ENCODE measurements at regions not wholly inside any gene's neighbourhood (a gene's known extent, or its start where the extent isn't known, plus 50 kb on each side); places are given as distances from the start of the nearest gene placed in this dataset.
"Not testable (repeated sequence)": the region's sequence is repeated elsewhere in the genome, so short reads cannot be mapped to it uniquely, and the experiment has no call there.

GRCh38 chr2:82780050-82780449 is 1679.0 kb downstream of the SUCLG1 start:
- DNase-seq, result no peak

DNA sequence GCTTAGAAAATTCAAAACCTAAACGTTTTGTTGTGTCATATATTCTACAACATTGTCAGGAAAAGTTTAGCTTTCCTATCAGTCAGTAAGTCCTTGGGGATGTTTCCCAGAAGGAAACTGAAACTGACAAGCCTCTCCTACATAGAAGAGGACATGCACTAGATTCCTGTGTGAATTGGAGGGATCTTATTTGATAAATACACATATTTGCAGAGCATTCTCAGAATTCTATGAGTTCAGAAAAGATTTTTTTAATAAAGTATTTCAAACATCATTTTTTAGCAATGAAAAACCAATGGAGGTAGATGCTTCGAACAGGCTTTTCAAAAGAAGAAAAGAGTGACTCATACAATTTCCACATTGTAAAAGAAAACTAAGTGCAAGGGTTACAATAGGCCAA is 1706.7 kb downstream of the SUCLG1 start:
- DNase-seq, result no peak

- no peak for DNase-seq
Observed at GRCh38 chr2:82748653-82749052, 1710.4 kb downstream of the SUCLG1 start.

DNA sequence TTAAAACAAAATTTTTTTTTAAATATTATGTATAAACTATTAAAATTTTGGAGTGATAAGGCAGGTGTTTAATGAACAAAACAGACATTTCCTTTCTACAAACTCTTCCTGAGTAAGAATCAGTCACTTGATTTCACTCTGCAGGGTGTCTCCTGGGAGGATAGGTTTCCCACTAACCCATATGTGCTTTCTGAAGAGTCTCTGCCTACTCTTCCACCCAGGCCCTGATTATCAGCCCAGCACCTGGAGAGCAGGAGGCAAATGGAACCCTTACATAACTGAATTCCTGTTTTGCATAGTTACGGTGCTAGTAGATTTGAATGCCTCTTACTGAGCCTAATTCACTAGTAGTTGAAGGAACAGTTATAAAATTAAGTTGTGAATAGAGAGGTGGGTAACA is 1718.6 kb downstream of the SUCLG1 start:
- no peak for DNase-seq

DNA sequence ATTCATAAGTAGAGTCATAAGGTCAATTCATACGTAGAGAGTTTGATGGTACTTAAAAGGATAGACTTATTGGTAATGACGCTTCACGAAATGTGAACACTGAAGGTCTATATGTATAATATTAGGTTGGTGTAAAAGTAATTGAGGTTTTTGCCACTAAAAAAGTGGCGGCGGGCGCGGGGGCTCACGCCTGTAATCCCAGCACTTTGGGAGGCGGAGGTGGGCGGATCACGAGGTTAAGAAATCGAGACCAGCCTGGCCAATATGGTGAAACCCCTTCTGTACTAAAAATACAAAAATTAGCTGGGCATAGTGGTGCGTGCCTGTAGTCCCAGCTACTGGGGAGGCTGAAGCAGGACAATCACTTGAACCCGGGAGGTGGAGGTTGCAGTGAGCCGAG is 1721.1 kb downstream of the SUCLG1 start:
- not testable (repeated sequence) for DNase-seq

- DNase-seq, result no peak
Observed at GRCh38 chr2:82735336-82735735, 1723.7 kb downstream of the SUCLG1 start.

- no peak for DNase-seq
Observed at GRCh38 chr2:82731824-82732223, 1727.3 kb downstream of the SUCLG1 start.

GRCh38 chr2:82730811-82731210 is 1728.3 kb downstream of the SUCLG1 start:
- no peak for DNase-seq

- DNase-seq, result no peak
Observed at GRCh38 chr2:82728090-82728489, 1731.0 kb downstream of the SUCLG1 start.

- DNase-seq, result no peak
Observed at GRCh38 chr2:82708681-82709080, 1750.4 kb downstream of the SUCLG1 start.

GRCh38 chr2:82697231-82697630 is 1761.8 kb downstream of the SUCLG1 start:
- DNase-seq, result no peak

GRCh38 chr2:82694431-82694830 is 1764.6 kb downstream of the SUCLG1 start:
- no peak for DNase-seq

- DNase-seq, result no peak
Observed at GRCh38 chr2:82690757-82691411, 1768.2 kb downstream of the SUCLG1 start.

DNA sequence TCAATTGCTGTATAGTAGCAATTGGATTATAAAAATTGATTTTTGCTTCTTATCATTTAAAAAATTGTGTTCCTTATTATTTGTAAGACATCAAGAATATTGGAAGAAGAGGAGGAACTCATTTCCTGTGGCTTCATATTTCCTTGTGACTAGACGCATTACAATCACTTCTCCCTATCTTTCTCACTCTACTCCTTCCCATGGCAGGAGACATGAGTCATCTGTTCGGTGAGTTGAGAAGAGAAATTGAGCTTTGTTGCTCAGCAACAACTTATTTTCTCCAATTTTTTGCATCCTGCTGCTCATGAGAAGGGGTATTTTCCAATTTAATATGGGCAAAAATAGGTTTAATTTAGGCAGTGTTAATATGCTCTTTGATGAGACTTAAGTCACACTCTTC is 1783.9 kb downstream of the SUCLG1 start:
- no peak for DNase-seq

GRCh38 chr2:82674652-82675051 is 1784.4 kb downstream of the SUCLG1 start:
- DNase-seq, result no peak

GRCh38 chr2:82667491-82667890 is 1791.6 kb downstream of the SUCLG1 start:
- DNase-seq, result no peak

DNA sequence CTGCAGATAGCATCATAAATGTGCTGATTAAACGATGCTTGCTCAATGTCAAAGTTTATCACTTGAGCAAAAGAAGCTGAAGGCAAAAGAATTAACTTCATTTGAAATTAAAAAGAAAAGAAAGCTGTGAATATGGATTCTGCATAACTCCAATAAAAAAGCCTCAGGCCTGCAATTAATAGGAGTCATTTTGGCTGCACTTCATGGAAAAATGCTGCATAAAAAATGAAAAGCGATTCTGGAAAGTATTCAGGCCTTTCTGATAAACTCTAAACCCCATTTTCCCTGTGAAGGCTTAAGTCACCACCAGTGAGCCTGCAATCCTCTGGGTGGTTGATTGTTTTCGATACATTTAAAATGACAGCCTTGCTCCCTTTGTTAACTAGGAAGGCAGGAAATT is 1793.4 kb downstream of the SUCLG1 start:
- DNase-seq, result no peak

GRCh38 chr2:82657106-82657505 is 1802.0 kb downstream of the SUCLG1 start:
- no peak for DNase-seq

DNA sequence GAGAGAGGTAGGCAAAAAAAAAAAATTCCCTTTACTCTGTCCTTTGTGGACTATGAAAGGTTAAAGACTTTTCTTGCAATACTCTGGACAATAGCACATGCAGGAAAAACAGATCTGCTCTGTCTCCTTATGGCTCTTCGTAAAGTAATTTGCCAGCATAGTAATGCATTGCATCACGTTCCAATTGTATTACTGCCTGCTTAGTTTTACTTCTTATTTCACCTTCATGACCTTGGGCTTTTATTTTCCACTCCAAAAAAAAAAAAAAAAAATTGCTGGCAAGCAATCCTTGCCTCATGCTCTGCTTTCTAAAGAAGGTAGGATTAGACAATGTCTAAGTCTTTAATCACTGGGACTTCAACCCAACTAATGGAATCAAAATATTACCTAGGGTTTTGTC is 1802.7 kb downstream of the SUCLG1 start:
- DNase-seq, result no peak

- no peak for DNase-seq
Observed at GRCh38 chr2:82652117-82652516, 1807.0 kb downstream of the SUCLG1 start.

GRCh38 chr2:82650038-82650437 is 1809.0 kb downstream of the SUCLG1 start:
- DNase-seq, result no peak

GRCh38 chr2:82641598-82642180 is 1817.4 kb downstream of the SUCLG1 start:
- no peak for DNase-seq

DNA sequence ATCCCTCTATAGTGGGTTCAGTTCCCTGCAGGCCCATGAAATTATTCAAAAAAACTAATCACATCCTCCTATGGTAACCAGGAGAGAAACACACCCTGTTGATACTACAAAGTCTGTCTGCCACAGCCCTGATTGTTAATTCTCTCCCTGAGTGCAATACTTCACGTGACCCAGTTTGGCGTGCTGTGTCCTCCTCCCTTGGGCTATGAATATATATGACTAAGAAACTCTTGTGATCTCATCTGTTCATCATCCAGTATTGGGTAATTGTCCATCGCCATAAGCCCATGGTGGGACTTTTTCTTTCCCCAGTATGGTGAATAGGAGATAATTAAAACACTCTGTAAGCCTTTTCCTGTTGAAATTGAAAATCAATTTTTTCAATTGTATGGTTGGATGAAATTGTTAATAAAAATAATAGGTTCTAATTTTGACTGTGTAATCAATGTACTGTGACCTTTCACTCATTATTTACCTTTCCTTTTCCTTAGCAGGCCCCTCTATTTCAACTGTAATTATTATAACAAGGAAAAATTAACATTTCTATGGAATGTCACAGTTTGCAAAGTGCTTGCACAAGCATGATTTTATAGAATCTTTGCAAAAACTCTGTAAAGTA is 1822.6 kb downstream of the SUCLG1 start:
- DNase-seq, result no peak

GRCh38 chr2:82599021-82599420 is 1860.1 kb downstream of the SUCLG1 start:
- no peak for DNase-seq

DNA sequence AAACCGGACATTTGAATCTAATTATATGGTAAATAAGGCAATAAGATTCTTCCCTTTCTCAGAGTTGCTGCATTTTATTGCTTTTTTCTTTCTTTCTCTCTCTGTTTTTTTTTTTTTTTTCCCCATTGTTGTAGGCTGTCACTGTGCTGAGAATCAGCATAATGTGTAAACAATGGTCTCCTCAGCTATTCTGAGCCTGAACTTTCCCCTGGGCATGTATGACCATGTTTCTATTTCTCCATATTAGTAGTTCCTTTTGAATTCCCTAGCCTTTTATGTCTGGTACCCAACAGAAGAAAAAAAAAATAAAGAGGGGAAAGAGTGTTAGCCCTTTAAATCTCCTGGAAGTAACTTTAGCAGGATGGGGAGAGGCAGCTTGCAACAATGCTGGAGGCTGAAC is 1862.5 kb downstream of the SUCLG1 start:
- DNase-seq, result no peak
